PC-3 (cell line): ENCODE measurements at regions not wholly inside any gene's neighbourhood (a gene's known extent, or its start where the extent isn't known, plus 50 kb on each side); places are given as distances from the start of the nearest gene placed in this dataset.

Source experiments
- ATAC-seq: fragments of 200-7000 bp; cut with Tn5 transposase; 2 replicates; pipeline ENCODE4 v1.9.1; 2020; ENCODE audit warnings: mild to moderate bottlenecking, moderate library complexity
- BruUV-seq: library from RNA; stranded (reverse); fragments of 400-500 nt; replicated peaks from 2 replicates; lab custom pipeline; 2021; lab: Mats Ljungman, UMichigan
- CTCF ChIA-PET: fragments of 300-600 bp; sonication (Branson Sonifier 250); formaldehyde crosslinking; loops from one replicate; lab custom pipeline; 2022; ENCODE audit warnings: antibody characterized with exemption; lab: Charles Lee
- POLR2A ChIA-PET: fragments of 300-600 bp; sonication (Branson Sonifier 250); formaldehyde crosslinking; loops from one replicate; lab custom pipeline; 2022; ENCODE audit warnings: antibody characterized with exemption; ENCODE audit not compliant: unreplicated experiment; lab: Charles Lee
- DNase-seq: peaks from one replicate; pipeline ENCODE4 v3.0.0-alpha.2; 2015
- H2AFZ ChIP-seq: fragments of 300-600 bp; sonication (generic); 2 replicates; pipeline ENCODE4 v1.6.0; 2016; ENCODE audit warnings: antibody characterized with exemption, low read length
- H3F3A ChIP-seq: fragments of 300-600 bp; sonication (generic); one replicate; pipeline ENCODE4 v1.6.0; 2017; ENCODE audit warnings: antibody characterized with exemption, low read length, control low read depth, mild to moderate bottlenecking; ENCODE audit not compliant: unreplicated experiment
- H3K27ac ChIP-seq: fragments of 300-600 bp; sonication (generic); 2 replicates; pipeline ENCODE4 v1.5.1; 2016; ENCODE audit warnings: mild to moderate bottlenecking, low read length
- H3K27me3 ChIP-seq: fragments of 300-600 bp; sonication (generic); 2 replicates; pipeline ENCODE4 v1.6.1; 2016; ENCODE audit warnings: low read length, mixed read lengths
- H3K36me3 ChIP-seq: fragments of 300-600 bp; sonication (generic); 2 replicates; pipeline ENCODE4 v1.6.1; 2016; ENCODE audit warnings: low read depth, mixed run types, low read length, mixed read lengths
- H3K4me1 ChIP-seq: fragments of 300-600 bp; sonication (generic); 2 replicates; pipeline ENCODE4 v1.5.1; 2016; ENCODE audit warnings: low read length; ENCODE audit not compliant: insufficient read depth
- H3K4me2 ChIP-seq: fragments of 300-600 bp; sonication (generic); 2 replicates; pipeline ENCODE4 v1.6.0; 2016; ENCODE audit warnings: low read length
- H3K4me3 ChIP-seq: fragments of 300-600 bp; sonication (generic); 2 replicates; pipeline ENCODE4 v1.5.1; 2016; ENCODE audit warnings: mild to moderate bottlenecking, low read length, mixed read lengths
- H3K79me2 ChIP-seq: fragments of 300-600 bp; sonication (generic); 2 replicates; pipeline ENCODE4 v1.6.1; 2017; ENCODE audit warnings: low read length, mixed read lengths
- H3K9ac ChIP-seq: fragments of 300-600 bp; sonication (generic); 2 replicates; pipeline ENCODE4 v1.6.0; 2016; ENCODE audit warnings: mild to moderate bottlenecking, low read length
- H3K9me2 ChIP-seq: fragments of 300-600 bp; sonication (generic); replicated peaks from 2 replicates; pipeline ENCODE4 v1.6.1; 2016; ENCODE audit warnings: mixed run types, low read length, mixed read lengths
- H3K9me3 ChIP-seq: fragments of 300-600 bp; sonication (generic); 2 replicates; pipeline ENCODE4 v1.6.1; 2016; ENCODE audit warnings: low read length, mixed read lengths
- H4K20me1 ChIP-seq: fragments of 300-600 bp; sonication (generic); 2 replicates; pipeline ENCODE4 v1.6.1; 2016; ENCODE audit warnings: low read length, mixed read lengths
- EZH2 ChIP-seq: fragments of 300-600 bp; sonication (generic); IDR thresholded peaks from one replicate; pipeline ENCODE4 v1.6.1; 2017; ENCODE audit warnings: antibody characterized with exemption, mild to moderate bottlenecking, low read length; ENCODE audit not compliant: unreplicated experiment
- EZH2phosphoT487 ChIP-seq: fragments of 300-600 bp; sonication (generic); IDR thresholded peaks from 2 replicates; pipeline ENCODE4 v1.6.1; 2018; ENCODE audit warnings: mild to moderate bottlenecking, antibody characterized with exemption, low read length, borderline replicate concordance
- intact Hi-C: fragments of 100-400 bp; cut with micrococcal nuclease; formaldehyde crosslinking; loops from 2 replicates; pipeline ENCODE4 v1.9.0; 2023
- TF ChIP-seq, protein P1 (sequence below): fragments of 300-600 bp; sonication (generic); conservative IDR thresholded peaks from 2 replicates; pipeline ENCODE4 v1.5.1; 2017; ENCODE audit warnings: antibody characterized with exemption, low read depth, mild to moderate bottlenecking, low read length

DNA sequence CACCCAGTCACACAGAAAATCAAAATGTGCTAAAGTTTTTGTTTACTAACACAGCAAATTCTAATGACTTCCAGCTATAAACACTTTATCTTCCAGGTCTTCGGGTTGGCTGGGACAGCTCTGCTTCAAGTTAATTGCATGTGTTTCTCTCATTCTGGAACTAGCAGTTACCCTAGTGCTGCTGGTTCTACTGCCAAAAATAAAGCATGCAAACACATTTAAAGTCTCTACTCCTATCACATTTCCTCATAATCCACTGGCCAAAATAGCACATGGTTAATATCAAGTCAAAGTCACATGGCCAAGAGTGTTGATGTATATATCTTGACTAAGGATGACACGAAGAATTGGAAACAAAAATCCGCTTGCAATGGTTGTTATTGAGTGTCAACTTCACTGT, 973.1 kb upstream of the ADGRL2 start:
- Histone ChIP-seq H2AFZ (no peak overlapping the region), H3K36me3 (no peaks in the 10 kb centered on the region), H3K4me3 (no peak overlapping the region), H3K27ac (no peak overlapping the region), H3K9me3 (no peaks in the 10 kb centered on the region), H3K4me2 (no peak overlapping the region), H3K4me1 (no peaks in the 10 kb centered on the region), H3K79me2 (no peaks in the 10 kb centered on the region), H3K9ac (no peak overlapping the region), H3K9me2 (no peaks in the 10 kb centered on the region), H4K20me1 (no peaks in the 10 kb centered on the region), H3F3A (no peaks in the 10 kb centered on the region), H3K27me3 (no peaks in the 10 kb centered on the region)
- intact Hi-C loops, result no loop called here
- ATAC-seq (no peak), DNase-seq (no peak)
- ChIA-PET POLR2A (no interaction called here), CTCF (no interaction called here)
- TF ChIP-seq, protein P1, sequence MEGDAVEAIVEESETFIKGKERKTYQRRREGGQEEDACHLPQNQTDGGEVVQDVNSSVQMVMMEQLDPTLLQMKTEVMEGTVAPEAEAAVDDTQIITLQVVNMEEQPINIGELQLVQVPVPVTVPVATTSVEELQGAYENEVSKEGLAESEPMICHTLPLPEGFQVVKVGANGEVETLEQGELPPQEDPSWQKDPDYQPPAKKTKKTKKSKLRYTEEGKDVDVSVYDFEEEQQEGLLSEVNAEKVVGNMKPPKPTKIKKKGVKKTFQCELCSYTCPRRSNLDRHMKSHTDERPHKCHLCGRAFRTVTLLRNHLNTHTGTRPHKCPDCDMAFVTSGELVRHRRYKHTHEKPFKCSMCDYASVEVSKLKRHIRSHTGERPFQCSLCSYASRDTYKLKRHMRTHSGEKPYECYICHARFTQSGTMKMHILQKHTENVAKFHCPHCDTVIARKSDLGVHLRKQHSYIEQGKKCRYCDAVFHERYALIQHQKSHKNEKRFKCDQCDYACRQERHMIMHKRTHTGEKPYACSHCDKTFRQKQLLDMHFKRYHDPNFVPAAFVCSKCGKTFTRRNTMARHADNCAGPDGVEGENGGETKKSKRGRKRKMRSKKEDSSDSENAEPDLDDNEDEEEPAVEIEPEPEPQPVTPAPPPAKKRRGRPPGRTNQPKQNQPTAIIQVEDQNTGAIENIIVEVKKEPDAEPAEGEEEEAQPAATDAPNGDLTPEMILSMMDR, result no peak
- TF ChIP-seq EZH2phosphoT487 (no peak), EZH2 (no peak)
- no TSS peak for BruUV-seq

GRCh38 chr1:80825067-80825466, 975.7 kb upstream of the ADGRL2 start:
- no peak overlapping the region for H3K9ac ChIP-seq
- no peaks in the 10 kb centered on the region for H3K9me2 ChIP-seq
- H3K4me3 ChIP-seq, result no peak overlapping the region
- ChIA-PET CTCF (no interaction called here), POLR2A (no interaction called here)
- no peaks in the 10 kb centered on the region for H3K9me3 ChIP-seq
- intact Hi-C loops, result no loop called here
- no peaks in the 10 kb centered on the region for H3K36me3 ChIP-seq
- H2AFZ ChIP-seq, result no peak overlapping the region
- H4K20me1 ChIP-seq, result no peaks in the 10 kb centered on the region
- H3K4me2 ChIP-seq, result no peak overlapping the region
- no TSS peak for BruUV-seq
- H3K4me1 ChIP-seq, result no peaks in the 10 kb centered on the region
- H3K27me3 ChIP-seq, result no peaks in the 10 kb centered on the region
- no peak for TF ChIP-seq EZH2phosphoT487
- no peak for TF ChIP-seq EZH2
- TF ChIP-seq, protein P1, result no peak
- H3K79me2 ChIP-seq, result no peaks in the 10 kb centered on the region
- no peak overlapping the region for H3K27ac ChIP-seq
- H3F3A ChIP-seq, result no peaks in the 10 kb centered on the region
- no peak for ATAC-seq
- DNase-seq, result no peak

DNA sequence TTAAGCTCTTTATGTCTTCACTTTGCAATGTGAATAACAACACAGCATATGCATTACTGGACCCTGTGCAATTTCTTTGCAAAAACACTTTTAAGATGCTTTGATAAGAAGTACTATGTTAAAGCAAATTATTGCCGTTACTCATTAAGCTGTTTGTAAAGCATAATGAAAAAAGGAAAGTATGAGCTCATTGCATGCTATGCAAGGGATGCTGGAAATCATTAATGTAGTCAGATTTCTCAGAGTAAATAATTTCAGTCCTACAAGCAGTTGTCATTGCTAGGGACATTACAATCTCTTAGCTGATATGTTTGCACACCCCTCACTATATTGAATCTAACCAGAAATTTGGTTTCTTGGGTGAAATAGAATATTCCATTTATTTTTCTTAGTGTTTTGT, 982.5 kb upstream of the ADGRL2 start:
- no peaks in the 10 kb centered on the region for H4K20me1 ChIP-seq
- DNase-seq, result no peak
- ATAC-seq, result no peak
- ChIA-PET POLR2A (no interaction called here), CTCF (no interaction called here)
- TF ChIP-seq, protein P1, result no peak
- TF ChIP-seq EZH2phosphoT487 (no peak), EZH2 (no peak)
- no peaks in the 10 kb centered on the region for H3K9me2 ChIP-seq
- H3K4me2 ChIP-seq, result no peak overlapping the region
- no peaks in the 10 kb centered on the region for H3F3A ChIP-seq
- H3K79me2 ChIP-seq, result no peaks in the 10 kb centered on the region
- no peaks in the 10 kb centered on the region for H3K4me1 ChIP-seq
- H3K27ac ChIP-seq, result no peak overlapping the region
- no TSS peak for BruUV-seq
- no peak overlapping the region for H2AFZ ChIP-seq
- no peak overlapping the region for H3K4me3 ChIP-seq
- intact Hi-C loops, result no loop called here
- no peaks in the 10 kb centered on the region for H3K9me3 ChIP-seq
- H3K27me3 ChIP-seq, result no peaks in the 10 kb centered on the region
- H3K9ac ChIP-seq, result no peak overlapping the region
- no peaks in the 10 kb centered on the region for H3K36me3 ChIP-seq
